Activated naive CD4-positive, alpha-beta T cell treated with anti-CD3 and anti-CD28 coated beads, Interleukin-2, amount 50 U/mL, for 24 hours (primary cell): ENCODE measurements at regions not wholly inside any gene's neighbourhood (a gene's known extent, or its start where the extent isn't known, plus 50 kb on each side); places are given as distances from the start of the nearest gene placed in this dataset.

Source experiments
- H3K27ac Mint-ChIP-seq: one replicate; pipeline ENCODE4 v1.8.0; 2021; ENCODE audit warnings: mild to moderate bottlenecking, mixed read lengths
- H3K27me3 Mint-ChIP-seq: one replicate; pipeline ENCODE4 v1.8.0; 2021; ENCODE audit warnings: mixed read lengths
- H3K36me3 Mint-ChIP-seq: one replicate; pipeline ENCODE4 v1.8.0; 2021; ENCODE audit warnings: mixed read lengths
- H3K4me1 Mint-ChIP-seq: one replicate; pipeline ENCODE4 v1.8.0; 2021; ENCODE audit warnings: mixed read lengths
- H3K4me3 Mint-ChIP-seq: one replicate; pipeline ENCODE4 v1.8.0; 2021; ENCODE audit warnings: mild to moderate bottlenecking, mixed read lengths
- H3K9me3 Mint-ChIP-seq: one replicate; pipeline ENCODE4 v1.8.0; 2021; ENCODE audit warnings: mixed read lengths

DNA sequence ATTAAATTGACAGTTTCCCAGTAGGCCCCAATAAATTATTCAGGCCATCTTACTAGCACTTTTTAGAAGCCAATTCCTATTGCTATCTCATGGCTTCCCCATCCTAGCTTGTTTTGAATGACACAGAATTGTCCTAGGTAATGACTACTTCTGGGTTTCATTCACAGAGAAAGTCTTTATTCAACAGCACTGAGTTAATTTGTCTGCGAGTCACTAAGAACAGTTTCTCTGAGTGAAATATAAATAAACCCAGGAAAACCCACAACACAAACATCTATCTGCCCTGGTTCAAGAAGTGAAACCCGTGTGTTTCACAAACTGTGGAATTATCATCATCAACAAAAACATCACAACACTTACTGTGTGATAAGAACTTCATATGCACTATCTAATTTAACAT is 1366.8 kb downstream of the EPHA7 start:
- H3K27ac Mint-ChIP-seq = no peak overlapping the region
- no peaks in the 10 kb centered on the region for H3K9me3 Mint-ChIP-seq
- no peak overlapping the region for H3K4me3 Mint-ChIP-seq
- H3K27me3 Mint-ChIP-seq = no peaks in the 10 kb centered on the region
- no peaks in the 10 kb centered on the region for H3K4me1 Mint-ChIP-seq
- H3K36me3 Mint-ChIP-seq = no peaks in the 10 kb centered on the region

DNA sequence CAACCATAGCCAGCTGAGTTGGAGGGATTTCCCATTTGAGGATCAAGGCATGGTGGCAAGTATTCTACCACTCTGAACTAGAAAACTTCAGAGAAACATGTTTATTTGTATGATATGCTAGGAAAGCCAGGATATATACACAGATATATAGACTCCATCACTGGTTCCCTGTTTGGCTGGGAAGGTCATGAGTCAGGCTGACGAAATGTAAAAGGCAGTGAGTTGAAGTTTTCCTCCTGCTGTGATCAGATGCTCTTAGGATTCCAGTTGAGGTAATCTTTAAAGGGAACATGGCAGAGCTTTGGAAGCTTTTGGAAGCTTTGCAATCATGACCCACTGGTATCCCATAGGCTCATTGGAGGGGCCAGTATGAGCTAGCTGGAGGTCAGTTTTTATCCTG is 1369.1 kb downstream of the EPHA7 start:
- Mint-ChIP-seq H3K4me1 (no peaks in the 10 kb centered on the region), H3K36me3 (no peaks in the 10 kb centered on the region), H3K27me3 (no peaks in the 10 kb centered on the region), H3K4me3 (no peak overlapping the region), H3K27ac (no peak overlapping the region), H3K9me3 (no peaks in the 10 kb centered on the region)

DNA sequence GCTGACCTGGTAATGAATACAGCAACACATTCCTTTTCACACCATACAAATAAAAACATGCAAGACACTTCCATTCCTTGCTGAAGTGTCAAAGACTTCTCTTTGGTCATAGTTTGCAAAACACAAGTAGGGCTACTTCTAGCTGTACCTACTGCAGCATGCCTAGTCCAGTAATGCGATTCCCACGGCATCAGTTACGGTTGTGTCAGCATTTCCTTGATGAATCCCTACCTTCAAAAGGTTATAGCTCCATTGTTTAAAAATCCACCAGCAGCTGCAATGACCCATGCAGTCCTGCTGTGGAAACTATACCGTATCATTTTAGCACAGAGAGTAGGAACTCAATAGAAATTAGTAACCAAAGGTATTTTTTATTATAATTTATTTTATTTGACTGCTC is 1371.5 kb downstream of the EPHA7 start:
- no peaks in the 10 kb centered on the region for H3K36me3 Mint-ChIP-seq
- no peaks in the 10 kb centered on the region for H3K27me3 Mint-ChIP-seq
- no peaks in the 10 kb centered on the region for H3K4me1 Mint-ChIP-seq
- no peaks in the 10 kb centered on the region for H3K9me3 Mint-ChIP-seq
- H3K4me3 Mint-ChIP-seq = no peak overlapping the region
- H3K27ac Mint-ChIP-seq = no peak overlapping the region

DNA sequence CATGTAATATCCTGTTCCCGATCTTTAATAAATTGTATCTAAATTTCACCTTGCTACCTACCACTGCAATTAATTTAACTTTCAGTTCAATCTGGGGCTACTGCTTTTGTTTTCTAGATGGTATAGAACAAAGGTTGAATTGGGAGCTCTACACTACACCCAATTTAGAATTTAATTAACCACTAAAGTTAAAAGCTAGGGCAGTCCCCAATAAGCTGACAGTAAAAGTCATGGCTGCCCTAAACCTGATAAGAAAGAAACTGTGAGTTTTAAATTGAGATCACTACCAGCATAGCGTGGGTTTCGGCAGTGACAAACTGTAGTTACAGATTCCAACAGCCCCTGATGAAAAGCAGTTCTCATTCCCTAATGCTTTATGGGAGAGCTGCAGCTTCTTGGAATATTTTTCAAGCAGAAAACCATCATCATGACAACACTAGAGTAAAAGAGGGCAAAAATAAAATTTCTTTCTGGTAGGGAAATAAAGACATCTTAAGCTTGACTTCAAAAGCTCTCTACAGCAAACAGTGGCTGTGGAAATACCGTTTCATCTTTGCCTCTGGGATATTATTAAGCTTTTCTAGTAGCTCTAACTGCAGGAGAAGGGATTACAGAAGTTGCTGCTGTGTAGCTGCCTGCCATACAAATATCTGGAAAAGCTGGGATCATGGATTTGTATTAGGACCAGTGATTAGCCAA is 1372.1 kb downstream of the EPHA7 start:
- no peaks in the 10 kb centered on the region for H3K9me3 Mint-ChIP-seq
- no peaks in the 10 kb centered on the region for H3K27me3 Mint-ChIP-seq

DNA sequence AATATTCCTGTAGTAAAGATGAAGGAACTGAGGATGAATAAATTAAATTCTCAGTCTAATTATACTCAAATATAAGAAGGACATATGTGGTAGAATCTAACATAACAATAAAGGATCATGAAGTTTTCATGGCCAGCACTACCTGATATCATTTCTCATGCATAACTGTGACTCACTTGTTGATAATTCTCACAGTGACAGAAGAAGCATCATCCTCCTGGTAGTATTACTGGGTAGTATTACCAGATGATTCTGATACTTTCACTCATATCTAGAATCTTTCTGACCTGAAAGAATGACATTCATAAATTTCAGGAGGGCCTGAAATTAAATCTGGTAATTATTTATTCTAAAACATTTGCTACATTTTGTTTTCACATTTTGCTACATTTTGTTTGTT is 1375.0 kb downstream of the EPHA7 start:
- H3K27ac Mint-ChIP-seq = no peak overlapping the region
- no peaks in the 10 kb centered on the region for H3K9me3 Mint-ChIP-seq
- H3K36me3 Mint-ChIP-seq = no peaks in the 10 kb centered on the region
- no peak overlapping the region for H3K4me3 Mint-ChIP-seq
- no peaks in the 10 kb centered on the region for H3K27me3 Mint-ChIP-seq
- no peaks in the 10 kb centered on the region for H3K4me1 Mint-ChIP-seq

More for the DNA sequence above, 1372.1 kb downstream of the EPHA7 start:
- Mint-ChIP-seq H3K4me1 (no peaks in the 10 kb centered on the region), H3K4me3 (no peak overlapping the region), H3K36me3 (no peaks in the 10 kb centered on the region), H3K27ac (no peak overlapping the region)

DNA sequence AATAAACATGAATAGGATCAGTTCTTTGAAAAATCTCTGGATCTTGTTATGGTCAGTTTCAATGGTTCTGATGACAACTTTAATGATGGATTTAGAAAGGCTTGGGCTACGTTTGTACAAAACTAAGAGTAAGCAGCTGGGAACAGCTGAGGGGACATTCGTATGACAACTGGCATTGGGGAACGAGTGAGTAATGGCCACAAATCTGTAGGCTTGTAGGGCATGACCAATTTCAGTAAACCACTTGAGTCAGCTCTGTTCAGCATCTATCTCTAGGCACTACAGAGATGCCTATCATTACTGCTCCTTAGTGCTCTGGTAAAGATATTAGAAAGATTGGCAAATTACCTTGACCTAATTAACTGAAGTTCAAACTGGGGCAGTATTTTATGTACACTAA is 1375.6 kb downstream of the EPHA7 start:
- Mint-ChIP-seq H3K27me3 (no peaks in the 10 kb centered on the region), H3K4me3 (no peak overlapping the region), H3K27ac (no peak overlapping the region), H3K36me3 (no peaks in the 10 kb centered on the region), H3K4me1 (no peaks in the 10 kb centered on the region), H3K9me3 (no peaks in the 10 kb centered on the region)

DNA sequence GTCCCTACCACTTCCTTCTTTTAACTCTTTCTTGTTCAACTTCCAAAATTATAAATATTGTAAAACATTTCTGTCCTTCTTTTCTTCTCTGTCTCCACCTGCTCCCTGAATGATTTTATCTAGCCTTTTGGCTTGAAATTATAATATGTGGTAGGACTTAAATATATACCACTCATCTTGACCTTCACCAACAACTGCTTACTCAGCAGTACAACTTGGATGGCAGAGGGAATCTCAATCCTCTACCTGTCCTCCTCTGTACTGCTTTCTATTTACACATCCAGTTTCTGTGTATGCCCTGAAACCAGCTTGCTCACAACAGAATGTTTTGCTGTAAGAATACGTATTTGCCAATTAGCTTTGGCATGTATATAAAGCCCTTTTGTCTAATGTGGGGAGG is 1392.5 kb downstream of the EPHA7 start:
- Mint-ChIP-seq H3K27ac (no peak overlapping the region), H3K27me3 (no peaks in the 10 kb centered on the region), H3K36me3 (no peaks in the 10 kb centered on the region), H3K4me1 (no peaks in the 10 kb centered on the region), H3K9me3 (no peaks in the 10 kb centered on the region), H3K4me3 (no peak overlapping the region)

DNA sequence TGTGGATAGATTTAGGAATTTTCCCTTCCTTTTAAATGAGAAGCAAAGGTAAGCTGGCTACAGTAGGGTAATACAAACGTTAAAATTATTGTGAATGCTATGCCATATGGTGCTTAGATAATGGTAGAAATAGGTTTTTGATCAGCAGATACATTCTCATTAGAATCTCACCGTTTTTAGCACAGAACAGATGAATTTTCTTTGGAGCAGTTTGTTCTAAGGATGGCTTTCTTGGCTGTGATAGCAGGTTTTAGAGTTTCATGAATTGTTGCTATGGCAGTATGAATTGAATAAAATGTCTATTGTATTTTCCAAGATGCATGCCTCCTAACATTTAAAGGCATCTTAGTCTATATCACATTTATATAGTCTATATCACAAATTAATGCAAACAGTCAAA is 1394.5 kb downstream of the EPHA7 start:
- no peak overlapping the region for H3K27ac Mint-ChIP-seq
- no peaks in the 10 kb centered on the region for H3K9me3 Mint-ChIP-seq
- no peaks in the 10 kb centered on the region for H3K27me3 Mint-ChIP-seq
- no peaks in the 10 kb centered on the region for H3K4me1 Mint-ChIP-seq
- H3K4me3 Mint-ChIP-seq = no peak overlapping the region
- no peaks in the 10 kb centered on the region for H3K36me3 Mint-ChIP-seq

DNA sequence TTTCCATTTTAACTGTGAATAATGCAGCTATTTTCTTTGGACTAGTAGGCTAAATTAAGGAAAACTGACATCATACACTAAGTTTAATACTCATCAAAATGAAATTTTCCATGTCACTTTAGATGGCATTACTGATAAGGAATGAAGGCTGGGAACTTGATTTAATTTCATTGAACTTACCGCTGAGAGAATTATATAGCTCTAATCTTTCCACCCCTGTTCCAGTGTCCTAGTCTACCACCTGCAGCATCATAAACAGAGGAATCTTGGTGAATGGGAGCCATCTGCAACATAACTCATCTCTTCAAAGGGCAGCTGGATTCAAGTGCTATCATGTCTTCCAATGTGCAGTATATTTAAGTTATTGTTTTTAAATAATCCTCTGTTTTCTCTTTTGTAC is 1395.2 kb downstream of the EPHA7 start:
- Mint-ChIP-seq H3K27me3 (no peaks in the 10 kb centered on the region), H3K36me3 (no peaks in the 10 kb centered on the region), H3K4me3 (no peak overlapping the region), H3K4me1 (no peaks in the 10 kb centered on the region), H3K9me3 (no peaks in the 10 kb centered on the region), H3K27ac (no peak overlapping the region)

DNA sequence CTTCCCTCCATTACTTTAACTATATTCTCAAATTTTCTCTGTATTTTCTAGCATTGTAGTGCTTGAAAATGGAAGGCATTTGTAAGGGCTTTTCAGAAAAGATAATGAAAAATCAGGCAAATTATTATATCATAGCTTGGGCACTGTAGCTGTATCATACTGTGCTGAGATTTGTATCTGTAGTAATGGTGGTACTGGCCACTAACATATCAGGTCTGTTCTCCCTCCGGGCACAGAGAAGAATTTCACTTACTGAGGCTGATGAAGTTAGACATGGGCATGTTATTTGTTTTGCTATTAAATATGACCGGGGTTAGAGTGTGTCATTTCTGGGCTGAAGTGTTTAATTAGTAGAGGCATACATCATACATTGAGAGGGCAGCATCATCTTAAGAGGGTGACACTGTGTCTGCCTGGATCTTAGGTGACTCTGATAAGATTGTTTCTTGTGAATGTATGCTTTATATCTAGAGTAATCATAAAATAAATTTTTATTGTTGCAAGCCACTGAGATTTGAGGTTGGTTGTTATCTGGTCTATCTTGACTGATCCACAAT is 1395.9 kb downstream of the EPHA7 start:
- Mint-ChIP-seq H3K36me3 (no peaks in the 10 kb centered on the region), H3K4me3 (no peak overlapping the region), H3K4me1 (no peaks in the 10 kb centered on the region), H3K9me3 (no peaks in the 10 kb centered on the region), H3K27ac (no peak overlapping the region), H3K27me3 (no peaks in the 10 kb centered on the region)

DNA sequence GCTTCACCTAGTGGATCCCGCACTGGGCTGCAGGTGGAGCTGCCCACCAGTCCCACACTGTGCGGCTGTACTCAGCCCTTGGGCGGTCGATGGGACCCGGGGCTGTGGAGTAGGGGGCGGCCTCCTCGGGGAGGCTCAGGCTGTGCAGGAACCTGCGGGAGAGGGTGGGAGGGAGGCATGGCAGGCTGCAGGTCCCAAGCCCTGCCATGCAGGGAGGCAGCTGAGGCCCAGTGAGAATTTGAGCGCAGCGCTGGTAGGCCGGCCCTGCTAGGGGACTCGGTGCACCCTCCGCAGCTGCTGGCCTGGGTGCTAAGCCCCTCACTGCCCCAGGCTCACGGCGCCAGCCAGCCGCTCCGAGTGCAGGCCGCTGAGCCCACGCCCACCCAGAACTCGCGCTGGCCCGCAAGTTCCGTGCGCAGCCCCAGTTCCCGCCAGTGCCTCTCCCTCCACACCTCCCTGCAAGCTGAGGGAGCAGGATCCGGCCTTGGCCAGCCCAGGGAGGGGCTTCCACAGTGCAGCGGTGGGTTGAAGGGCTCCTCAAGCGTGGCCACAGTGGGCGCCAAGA is 1407.6 kb downstream of the EPHA7 start:
- Mint-ChIP-seq H3K9me3 (peaks cover 5% of the 10 kb centered on the region), H3K36me3 (no peaks in the 10 kb centered on the region), H3K4me3 (no peak overlapping the region), H3K27me3 (no peaks in the 10 kb centered on the region), H3K4me1 (no peaks in the 10 kb centered on the region), H3K27ac (no peak overlapping the region)

DNA sequence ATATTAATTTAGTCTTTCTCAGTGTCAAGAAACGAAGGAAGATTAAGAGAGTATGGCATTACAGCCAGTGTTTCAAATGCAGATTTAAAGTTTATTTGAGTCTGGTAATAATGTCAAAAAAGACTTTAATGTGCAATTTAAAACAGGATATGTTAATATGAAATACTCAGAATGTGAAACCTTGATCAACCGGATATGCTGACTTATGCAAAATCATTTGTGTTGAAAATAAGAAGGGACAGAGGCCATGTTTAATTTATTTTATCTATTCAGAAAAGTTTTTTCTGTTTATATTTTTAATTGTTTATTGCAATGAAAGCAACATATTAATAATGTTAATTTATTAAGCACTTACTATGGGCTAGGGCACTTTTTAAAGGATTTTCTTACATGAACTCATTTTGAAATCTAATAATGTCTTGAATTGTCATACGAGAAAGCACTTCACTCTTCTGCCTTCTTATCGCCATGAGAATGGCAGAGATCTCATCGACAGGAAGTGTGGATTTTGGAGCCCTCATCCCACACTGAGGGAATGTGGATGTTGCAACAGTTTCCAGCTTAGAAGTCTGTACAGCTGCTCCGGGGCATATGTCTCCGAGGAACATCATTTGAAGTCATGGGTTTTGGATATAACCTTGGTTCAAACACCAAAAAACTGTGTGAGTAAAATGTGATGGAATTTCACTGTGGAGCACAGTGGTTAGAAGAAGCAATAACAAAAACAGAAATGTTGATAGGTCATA is 1410.4 kb downstream of the EPHA7 start:
- Mint-ChIP-seq H3K27me3 (no peaks in the 10 kb centered on the region), H3K9me3 (peaks cover 5% of the 10 kb centered on the region), H3K4me3 (no peak overlapping the region), H3K27ac (no peak overlapping the region), H3K4me1 (no peaks in the 10 kb centered on the region), H3K36me3 (no peaks in the 10 kb centered on the region)

DNA sequence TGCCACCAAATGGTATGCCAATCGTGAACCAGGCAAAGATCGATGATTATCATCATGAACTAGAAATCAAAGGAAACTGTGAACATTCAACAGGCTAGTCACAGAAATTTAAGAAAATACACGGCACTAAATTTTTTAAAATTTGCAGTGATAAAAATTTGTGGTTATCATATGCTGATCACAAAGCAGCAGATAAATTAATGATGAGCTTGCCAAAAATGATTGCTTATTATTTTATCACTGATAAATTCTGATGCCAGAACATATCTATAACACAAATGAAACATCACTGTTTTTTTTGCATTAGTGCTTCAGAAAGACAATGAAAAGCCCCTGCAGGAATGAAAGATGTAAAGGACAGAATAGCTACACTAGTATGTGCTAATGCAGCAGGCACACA is 1413.2 kb upstream of the MAP3K7 start:
- Mint-ChIP-seq H3K4me3 (no peak overlapping the region), H3K27me3 (no peaks in the 10 kb centered on the region), H3K9me3 (no peaks in the 10 kb centered on the region), H3K36me3 (no peaks in the 10 kb centered on the region), H3K4me1 (no peaks in the 10 kb centered on the region), H3K27ac (no peak overlapping the region)

DNA sequence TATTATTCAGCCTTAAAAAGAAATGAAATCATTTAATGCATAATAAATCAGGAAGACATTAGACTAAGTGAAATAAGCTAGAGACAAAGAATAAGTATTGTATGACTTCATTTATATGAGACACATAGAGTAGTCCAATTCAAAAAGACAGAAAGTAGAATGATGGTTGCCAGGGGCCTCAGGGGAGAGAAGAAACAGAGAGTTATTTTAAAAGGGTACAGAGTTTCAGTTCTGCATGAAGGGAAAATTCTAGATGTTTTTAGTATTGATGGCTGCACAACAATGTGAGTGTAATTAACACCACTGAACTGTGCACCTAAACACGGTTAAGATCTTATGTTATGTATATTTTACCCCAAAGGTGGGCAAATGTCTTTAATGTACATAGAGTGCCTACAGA is 1407.9 kb upstream of the MAP3K7 start:
- H3K27me3 Mint-ChIP-seq = no peaks in the 10 kb centered on the region
- no peak overlapping the region for H3K4me3 Mint-ChIP-seq
- H3K9me3 Mint-ChIP-seq = peaks cover 6% of the 10 kb centered on the region
- H3K4me1 Mint-ChIP-seq = no peaks in the 10 kb centered on the region
- H3K27ac Mint-ChIP-seq = no peak overlapping the region
- H3K36me3 Mint-ChIP-seq = no peaks in the 10 kb centered on the region

DNA sequence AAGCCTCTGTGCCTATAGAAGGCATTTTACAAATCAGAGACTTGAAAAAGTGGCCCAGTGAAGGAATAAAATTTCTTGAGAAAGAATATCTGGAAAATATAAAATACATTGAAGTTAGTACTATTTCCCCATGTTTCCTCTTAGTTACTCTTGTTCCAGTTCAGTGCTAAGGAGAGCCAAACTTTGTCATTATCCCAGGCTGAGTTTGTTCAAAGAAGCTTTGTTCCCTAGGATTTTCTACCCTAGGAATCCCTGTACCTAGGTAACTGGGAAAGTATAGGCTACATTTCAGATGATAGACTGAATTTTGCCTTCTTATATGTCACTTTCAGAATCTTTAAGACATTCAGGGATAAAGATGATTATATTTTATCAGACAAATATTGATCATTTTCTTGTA is 1395.7 kb upstream of the MAP3K7 start:
- no peaks in the 10 kb centered on the region for H3K4me1 Mint-ChIP-seq
- H3K4me3 Mint-ChIP-seq = no peak overlapping the region
- H3K9me3 Mint-ChIP-seq = no peaks in the 10 kb centered on the region
- no peak overlapping the region for H3K27ac Mint-ChIP-seq
- H3K36me3 Mint-ChIP-seq = no peaks in the 10 kb centered on the region
- H3K27me3 Mint-ChIP-seq = no peaks in the 10 kb centered on the region

DNA sequence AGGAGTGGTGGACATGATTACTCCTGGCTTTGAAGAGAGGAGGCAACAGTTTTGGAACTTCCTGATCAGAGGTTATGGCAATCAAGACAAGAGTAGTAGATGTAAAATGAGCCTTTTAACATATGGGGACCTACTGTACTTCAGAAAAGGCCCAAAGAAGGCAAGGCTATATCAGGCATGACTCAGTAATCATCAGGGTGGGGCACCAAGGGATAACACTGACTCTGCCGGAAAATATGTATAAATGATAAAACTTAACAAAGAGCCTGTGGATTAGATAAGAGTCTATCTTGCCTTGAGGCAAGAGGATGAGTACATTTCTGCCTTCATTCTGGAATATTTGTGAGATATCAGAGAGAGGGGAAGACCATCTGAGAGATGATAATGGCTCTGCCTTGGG is 1389.9 kb upstream of the MAP3K7 start:
- H3K36me3 Mint-ChIP-seq = no peaks in the 10 kb centered on the region
- H3K4me3 Mint-ChIP-seq = no peak overlapping the region
- H3K4me1 Mint-ChIP-seq = no peaks in the 10 kb centered on the region
- no peaks in the 10 kb centered on the region for H3K27me3 Mint-ChIP-seq
- H3K27ac Mint-ChIP-seq = no peak overlapping the region
- H3K9me3 Mint-ChIP-seq = no peaks in the 10 kb centered on the region
